ENCODE measurements at regions not wholly inside any gene's neighbourhood (a gene's known extent, or its start where the extent isn't known, plus 50 kb on each side); places are given as distances from the start of the nearest gene placed in this dataset.
A peak's percentile ranks its signal among the peaks of the same experiment; 100 is the strongest.
"Not testable (repeated sequence)": the region's sequence is repeated elsewhere in the genome, so short reads cannot be mapped to it uniquely, and the experiment has no call there.

GRCh38 chrX:109911046-109911445 lies 91.9 kb upstream of the TMEM164 start:
- ChIA-PET SMC1A (ENCODE audit: uncharacterized antibody, unreplicated experiment) (interaction anchor here (0.7 to 3.2 kb wide), 8 partner anchors 20 to 247 kb away, joined by 3 to 23 read pairs (median 4); no protein-coding TSS in a partner anchor), RAD21 (ENCODE audit: unreplicated experiment) (interaction anchor here (0.9 to 1.5 kb wide), 2 partner anchors 20 to 235 kb away, joined by 5 to 8 read pairs; no protein-coding TSS in a partner anchor), CTCF (interaction anchor here (0.8 to 3.1 kb wide), 8 partner anchors 20 to 246 kb away, joined by 3 to 16 read pairs (median 4); no protein-coding TSS in a partner anchor), POLR2A (interaction anchor here (1.3 kb wide), 1 partner anchor 10 kb away, joined by 3 read pairs; no protein-coding TSS in a partner anchor)
- no peaks in the 10 kb centered on the region; the same call in 2 of the 3 replicates for H3K9me3 ChIP-seq (replicated peaks; ENCODE audit: control insufficient read depth, insufficient read depth, low read length)
- no peak overlapping the region for H3K27ac ChIP-seq (ENCODE audit: control insufficient read depth, insufficient read depth)
- FAIRE-seq = no peak
- no TSS peak for BruUV-seq (replicated peaks)
- no peak overlapping the region for H3K4me2 ChIP-seq (ENCODE audit: control insufficient read depth, insufficient read depth)
- H4K20me1 ChIP-seq (ENCODE audit: control insufficient read depth, insufficient read depth) = no peaks in the 10 kb centered on the region
- H3K4me1 ChIP-seq (ENCODE audit: control insufficient read depth, insufficient read depth, low read length) = no peaks in the 10 kb centered on the region
- in situ Hi-C loops (cut with MboI) (no loop called here), intact Hi-C loops (cut with micrococcal nuclease; ENCODE audit: unreplicated experiment) (loop anchor here (1.0 to 5.0 kb wide), 2 partner anchors 235 to 506 kb away; no protein-coding TSS in a partner anchor)
- peak; percentile 30; the same call in 1 of the 2 replicates for TF ChIP-seq RAD21 (IDR thresholded peaks at IDR 0.05; ENCODE audit: insufficient read depth, low read depth, low read length)
- TF ChIP-seq ATF7 (IDR thresholded peaks at IDR 0.05; ENCODE audit: low read depth) = no peak
- no peak for TF ChIP-seq SIN3A (IDR thresholded peaks at IDR 0.05; ENCODE audit: low read depth, low read length)
- TF ChIP-seq, protein P1, sequence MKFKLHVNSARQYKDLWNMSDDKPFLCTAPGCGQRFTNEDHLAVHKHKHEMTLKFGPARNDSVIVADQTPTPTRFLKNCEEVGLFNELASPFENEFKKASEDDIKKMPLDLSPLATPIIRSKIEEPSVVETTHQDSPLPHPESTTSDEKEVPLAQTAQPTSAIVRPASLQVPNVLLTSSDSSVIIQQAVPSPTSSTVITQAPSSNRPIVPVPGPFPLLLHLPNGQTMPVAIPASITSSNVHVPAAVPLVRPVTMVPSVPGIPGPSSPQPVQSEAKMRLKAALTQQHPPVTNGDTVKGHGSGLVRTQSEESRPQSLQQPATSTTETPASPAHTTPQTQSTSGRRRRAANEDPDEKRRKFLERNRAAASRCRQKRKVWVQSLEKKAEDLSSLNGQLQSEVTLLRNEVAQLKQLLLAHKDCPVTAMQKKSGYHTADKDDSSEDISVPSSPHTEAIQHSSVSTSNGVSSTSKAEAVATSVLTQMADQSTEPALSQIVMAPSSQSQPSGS (IDR thresholded peaks at IDR 0.05; ENCODE audit: low read length) = no peak
- TF ChIP-seq SMC3 (IDR thresholded peaks at IDR 0.05; ENCODE audit: borderline replicate concordance, low read length) = peak; percentile 35; the same call in 1 of the 2 replicates
- TF ChIP-seq, protein P2, sequence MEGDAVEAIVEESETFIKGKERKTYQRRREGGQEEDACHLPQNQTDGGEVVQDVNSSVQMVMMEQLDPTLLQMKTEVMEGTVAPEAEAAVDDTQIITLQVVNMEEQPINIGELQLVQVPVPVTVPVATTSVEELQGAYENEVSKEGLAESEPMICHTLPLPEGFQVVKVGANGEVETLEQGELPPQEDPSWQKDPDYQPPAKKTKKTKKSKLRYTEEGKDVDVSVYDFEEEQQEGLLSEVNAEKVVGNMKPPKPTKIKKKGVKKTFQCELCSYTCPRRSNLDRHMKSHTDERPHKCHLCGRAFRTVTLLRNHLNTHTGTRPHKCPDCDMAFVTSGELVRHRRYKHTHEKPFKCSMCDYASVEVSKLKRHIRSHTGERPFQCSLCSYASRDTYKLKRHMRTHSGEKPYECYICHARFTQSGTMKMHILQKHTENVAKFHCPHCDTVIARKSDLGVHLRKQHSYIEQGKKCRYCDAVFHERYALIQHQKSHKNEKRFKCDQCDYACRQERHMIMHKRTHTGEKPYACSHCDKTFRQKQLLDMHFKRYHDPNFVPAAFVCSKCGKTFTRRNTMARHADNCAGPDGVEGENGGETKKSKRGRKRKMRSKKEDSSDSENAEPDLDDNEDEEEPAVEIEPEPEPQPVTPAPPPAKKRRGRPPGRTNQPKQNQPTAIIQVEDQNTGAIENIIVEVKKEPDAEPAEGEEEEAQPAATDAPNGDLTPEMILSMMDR (IDR thresholded peaks at IDR 0.05 in 2 of 3, conservative IDR thresholded peaks at IDR 0.05 in 1 of 3; ENCODE audit: control insufficient read depth in 2 of 3, extremely low read depth in 1 of 3, insufficient read depth in 1 of 3, low read depth in 3 of 3, low read length in 3 of 3) = peak; percentile 26 to 39 (median 37); a peak in 5 of 6 replicates
- H3K79me2 ChIP-seq (ENCODE audit: control insufficient read depth, insufficient read depth, low read length) = no peaks in the 10 kb centered on the region
- WGBS (ENCODE audit: insufficient coverage, insufficient replicate concordance, low lambda C conversion rate, missing lambda C conversion rate) = 7% methylated on average over 1 of the region's 1 CpG
- H3K36me3 ChIP-seq (ENCODE audit: control insufficient read depth in 2 of 2, insufficient read depth in 2 of 2, low read length in 1 of 2) = no peaks in the 10 kb centered on the region
- no peak overlapping the region for H3K9ac ChIP-seq (ENCODE audit: control insufficient read depth, insufficient read depth, low read length)
- no peak for DNase-seq (ENCODE audit: low read depth, low spot score)
- H3K27me3 ChIP-seq (replicated peaks in 1 of 2; ENCODE audit: control insufficient read depth in 2 of 2, insufficient read depth in 2 of 2, low read length in 1 of 2) = no peaks in the 10 kb centered on the region
- ATAC-seq = no peak
- H2AFZ ChIP-seq (ENCODE audit: control insufficient read depth, low read depth, low read length) = no peak overlapping the region
- no peak overlapping the region for H3K4me3 ChIP-seq

GRCh38 chrX:109912993-109913392 lies 89.9 kb upstream of the TMEM164 start:
- FAIRE-seq = not testable (repeated sequence)

More at GRCh38 chrX:109912993-109913392, 89.9 kb upstream of the TMEM164 start:
- H3K4me2 ChIP-seq (ENCODE audit: control insufficient read depth, insufficient read depth); ATAC-seq; H3K27ac ChIP-seq (ENCODE audit: control insufficient read depth, insufficient read depth); H3K4me3 ChIP-seq; H3K9ac ChIP-seq (ENCODE audit: control insufficient read depth, insufficient read depth, low read length); CTCF ChIA-PET; RAD21 ChIA-PET (ENCODE audit: unreplicated experiment); H3K4me1 ChIP-seq (ENCODE audit: control insufficient read depth, insufficient read depth, low read length); H3K79me2 ChIP-seq (ENCODE audit: control insufficient read depth, insufficient read depth, low read length); H3K9me3 ChIP-seq (replicated peaks; ENCODE audit: control insufficient read depth, insufficient read depth, low read length); H3K36me3 ChIP-seq (ENCODE audit: control insufficient read depth in 2 of 2, insufficient read depth in 2 of 2, low read length in 1 of 2); H2AFZ ChIP-seq (ENCODE audit: control insufficient read depth, low read depth, low read length); in situ Hi-C loops (cut with MboI); POLR2A ChIA-PET; H4K20me1 ChIP-seq (ENCODE audit: control insufficient read depth, insufficient read depth); H3K27me3 ChIP-seq (replicated peaks in 1 of 2; ENCODE audit: control insufficient read depth in 2 of 2, insufficient read depth in 2 of 2, low read length in 1 of 2); DNase-seq (ENCODE audit: low read depth, low spot score); BruUV-seq (replicated peaks); SMC1A ChIA-PET (ENCODE audit: uncharacterized antibody, unreplicated experiment): not testable (repeated sequence)
- WGBS (ENCODE audit: insufficient coverage, insufficient replicate concordance, low lambda C conversion rate, missing lambda C conversion rate) = 100% methylated on average over 1 of the region's 2 CpGs
- intact Hi-C loops (cut with micrococcal nuclease; ENCODE audit: unreplicated experiment) = loop anchor here (5.0 kb wide), 1 partner anchor 504 kb away; no protein-coding TSS in a partner anchor
